GM19452 (cell line): ENCODE measurements at regions not wholly inside any gene's neighbourhood (a gene's known extent, or its start where the extent isn't known, plus 50 kb on each side); places are given as distances from the start of the nearest gene placed in this dataset.

Source experiments
- ATAC-seq: cut with Tn5 transposase; IDR thresholded peaks from one replicate; pipeline ENCODE4 v1.9.1; 2021; ENCODE audit not compliant: unreplicated experiment

GRCh38 chr4:124262211-124263179 is 450.0 kb downstream of the ANKRD50 start:
- peak; percentile 88 for ATAC-seq

GRCh38 chr4:124265701-124266100 is 446.8 kb downstream of the ANKRD50 start:
- ATAC-seq = no peak

- no peak for ATAC-seq
Observed at GRCh38 chr4:124266721-124267120, 445.8 kb downstream of the ANKRD50 start.

- no peak for ATAC-seq
Observed at GRCh38 chr4:124276461-124276860, 436.1 kb downstream of the ANKRD50 start.

GRCh38 chr4:124277691-124278090 is 434.8 kb downstream of the ANKRD50 start:
- no peak for ATAC-seq

GRCh38 chr4:124278477-124278876 is 434.1 kb downstream of the ANKRD50 start:
- ATAC-seq = no peak

- no peak for ATAC-seq
Observed at GRCh38 chr4:124279741-124280140, 432.8 kb downstream of the ANKRD50 start.

- ATAC-seq = no peak
Observed at GRCh38 chr4:124282301-124282898, 430.1 kb downstream of the ANKRD50 start.

GRCh38 chr4:124288706-124289486 is 423.6 kb downstream of the ANKRD50 start:
- ATAC-seq = no peak

- no peak for ATAC-seq
Observed at GRCh38 chr4:124290678-124291077, 421.9 kb downstream of the ANKRD50 start.

GRCh38 chr4:124295413-124295812 is 417.1 kb downstream of the ANKRD50 start:
- no peak for ATAC-seq

GRCh38 chr4:124304941-124305340 is 407.6 kb downstream of the ANKRD50 start:
- no peak for ATAC-seq

GRCh38 chr4:124306352-124306751 is 406.2 kb downstream of the ANKRD50 start:
- no peak for ATAC-seq

- no peak for ATAC-seq
Observed at GRCh38 chr4:124307143-124307542, 405.4 kb downstream of the ANKRD50 start.

- no peak for ATAC-seq
Observed at GRCh38 chr4:124318292-124318691, 394.2 kb downstream of the ANKRD50 start.

GRCh38 chr4:124321364-124321763 is 391.2 kb downstream of the ANKRD50 start:
- no peak for ATAC-seq

- no peak for ATAC-seq
Observed at GRCh38 chr4:124322234-124323065, 390.1 kb downstream of the ANKRD50 start.

GRCh38 chr4:124325690-124326089 is 386.8 kb downstream of the ANKRD50 start:
- no peak for ATAC-seq

- no peak for ATAC-seq
Observed at GRCh38 chr4:124329134-124329533, 383.4 kb downstream of the ANKRD50 start.

- no peak for ATAC-seq
Observed at GRCh38 chr4:124330045-124330444, 382.5 kb downstream of the ANKRD50 start.

- no peak for ATAC-seq
Observed at GRCh38 chr4:124331781-124332180, 380.8 kb downstream of the ANKRD50 start.
